Stimulated activated naive CD4-positive, alpha-beta T cell (primary cell): ENCODE measurements at regions not wholly inside any gene's neighbourhood (a gene's known extent, or its start where the extent isn't known, plus 50 kb on each side); places are given as distances from the start of the nearest gene placed in this dataset.
A peak's percentile ranks its signal among the peaks of the same experiment; 100 is the strongest.

Source experiments
- DNase-seq, 6 experiments: peaks; one replicate each; lab custom pipeline; 2025; lab: John Stamatoyannopoulos, UW

DNA sequence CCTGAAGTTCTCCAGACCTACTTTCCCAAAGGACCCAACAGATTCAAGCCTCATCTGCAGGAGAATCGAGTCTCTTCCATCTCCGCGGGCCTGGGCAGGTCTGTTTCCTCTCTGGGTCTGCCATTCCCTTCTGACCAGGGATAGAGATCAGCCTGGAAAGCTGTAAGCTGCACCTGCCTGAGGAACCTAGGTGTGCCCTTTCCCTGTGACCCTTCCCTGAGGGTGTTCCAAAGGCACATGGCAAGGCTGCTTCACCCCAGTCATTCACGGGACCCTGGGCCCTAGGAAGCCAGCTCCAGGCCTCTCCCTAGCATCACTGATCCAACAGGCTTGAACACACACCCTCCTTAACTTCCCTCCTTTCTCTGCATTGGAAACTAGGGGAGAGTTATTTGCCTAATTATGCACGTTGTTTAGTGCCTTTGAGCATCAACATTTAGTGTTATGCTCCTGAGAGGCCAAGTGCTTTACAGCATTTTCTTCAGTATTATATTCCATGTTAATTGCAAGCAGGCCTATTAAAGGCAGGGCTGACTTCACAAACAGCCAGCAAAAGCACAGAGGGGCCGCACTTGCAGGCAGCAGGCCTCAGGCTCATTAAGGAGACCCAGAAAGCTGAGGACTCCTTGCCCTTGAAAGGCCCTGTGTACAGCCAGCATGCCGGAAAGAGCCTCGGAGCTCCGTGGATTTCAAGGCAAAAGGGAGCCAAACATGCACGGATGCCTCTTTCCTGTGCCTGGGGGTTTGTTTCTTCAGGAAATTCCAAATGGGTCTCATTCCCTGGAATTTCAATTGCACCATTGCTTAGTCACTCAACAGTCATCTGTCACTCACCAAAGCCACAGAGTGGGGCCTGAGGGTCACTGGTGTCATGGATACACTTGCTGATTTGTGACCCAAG lies 91.0 kb upstream of the FAM20C start:
- no peak for DNase-seq

DNA sequence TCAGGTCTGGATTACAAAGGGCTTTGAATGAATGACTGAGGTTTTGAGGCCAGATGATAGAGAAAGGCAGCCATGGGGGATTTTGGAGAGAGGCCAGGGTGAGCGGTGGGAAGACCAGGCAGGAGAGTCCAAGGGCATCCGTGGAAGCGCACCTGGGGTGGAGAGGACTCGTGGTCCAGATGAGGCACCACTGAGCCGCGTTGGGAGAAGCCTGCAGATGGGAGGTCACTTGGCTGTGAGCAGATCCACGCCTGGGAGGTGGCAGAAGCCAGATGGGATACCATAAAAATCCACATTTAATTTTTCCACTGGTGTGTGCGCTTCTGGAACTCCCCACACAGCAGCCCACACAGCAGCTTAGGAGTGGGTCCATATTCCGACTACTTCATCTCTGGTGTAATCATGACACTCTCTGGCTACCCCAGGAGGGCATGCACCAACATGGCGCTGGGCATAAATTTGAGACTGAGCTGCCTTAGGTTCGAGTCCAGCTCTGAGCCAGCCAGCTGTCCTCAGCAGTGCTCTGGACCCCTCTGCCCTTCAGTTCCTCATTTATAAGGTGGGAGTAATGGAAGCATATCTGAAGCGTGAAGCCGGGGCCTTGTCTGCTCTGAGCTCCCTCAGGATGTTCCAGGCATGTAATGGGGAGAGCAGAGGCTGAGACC lies 90.2 kb upstream of the FAM20C start:
- DNase-seq = no peak

DNA sequence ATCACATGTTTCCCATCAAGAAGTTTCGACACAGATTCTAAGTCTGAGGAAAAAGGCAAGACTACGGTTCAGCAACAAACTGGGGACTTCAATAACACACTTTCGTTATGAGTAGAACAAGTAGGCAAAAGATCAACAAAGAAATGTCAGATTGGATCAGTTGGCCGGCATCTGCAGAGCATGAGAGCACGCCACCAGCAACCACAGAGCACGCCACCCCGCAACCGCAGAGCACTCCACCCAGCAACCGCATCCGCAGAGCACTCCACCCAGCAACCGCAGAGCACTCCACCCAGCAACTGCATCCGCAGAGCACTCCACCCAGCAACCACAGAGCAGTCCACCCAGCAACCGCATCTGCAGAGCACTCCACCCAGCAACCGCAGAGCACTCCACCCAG lies 89.7 kb upstream of the FAM20C start:
- DNase-seq = no peak

DNA sequence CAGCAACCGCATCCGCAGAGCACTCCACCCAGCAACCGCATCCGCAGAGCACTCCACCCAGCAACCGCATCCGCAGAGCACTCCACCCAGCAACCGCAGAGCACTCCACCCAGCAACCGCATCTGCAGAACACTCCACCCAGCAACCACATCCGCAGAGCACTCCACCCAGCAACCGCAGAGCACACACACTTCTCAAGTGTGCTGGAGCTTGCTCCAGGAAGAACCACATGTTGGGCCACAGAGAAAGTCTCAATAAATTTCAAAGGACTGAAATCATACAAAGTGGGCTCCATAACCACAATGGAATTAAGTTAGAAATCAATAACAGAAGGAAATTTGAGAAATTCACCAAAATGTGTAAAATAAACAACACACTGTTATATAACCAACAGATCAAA lies 88.4 kb upstream of the FAM20C start:
- peak in 2 of 6 experiments; percentile 7 for DNase-seq

DNA sequence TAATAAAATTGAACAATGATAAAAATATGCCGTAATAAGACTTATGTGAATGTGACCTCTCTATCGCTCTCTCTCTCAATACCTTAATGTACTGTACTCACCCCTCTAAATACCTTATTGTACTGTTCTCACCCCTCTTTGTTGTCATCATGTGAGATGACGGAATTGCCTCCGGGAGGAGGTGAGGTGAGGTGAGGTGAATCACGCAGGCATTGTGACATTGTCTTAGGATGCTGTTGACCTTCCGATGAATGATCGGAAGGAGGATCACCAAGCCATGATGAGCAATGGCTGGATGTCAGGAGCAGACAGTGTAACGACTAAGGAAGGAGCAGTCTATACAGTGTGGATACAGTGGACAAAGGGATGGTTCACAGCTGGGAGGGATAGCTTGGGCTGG lies 87.4 kb upstream of the FAM20C start:
- DNase-seq = no peak

DNA sequence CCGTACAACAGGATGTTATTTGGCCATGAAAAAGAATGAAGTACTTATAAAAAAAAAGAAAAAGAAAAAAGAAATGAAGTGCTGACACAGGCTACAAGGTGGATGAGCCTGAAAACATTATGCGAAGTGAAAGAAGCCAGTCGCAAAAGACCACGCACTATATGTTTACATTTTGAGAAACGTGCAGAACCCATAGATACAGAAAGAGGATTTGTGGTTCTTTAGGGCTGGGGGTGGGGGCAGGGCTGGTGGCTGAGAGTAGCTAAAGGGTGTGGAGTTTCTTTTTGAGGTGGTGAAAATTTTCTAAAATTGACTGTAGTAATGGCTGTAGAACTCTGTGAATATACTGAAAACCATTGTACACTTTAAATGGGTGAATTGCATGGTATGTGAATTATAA lies 86.0 kb upstream of the FAM20C start:
- DNase-seq = no peak

DNA sequence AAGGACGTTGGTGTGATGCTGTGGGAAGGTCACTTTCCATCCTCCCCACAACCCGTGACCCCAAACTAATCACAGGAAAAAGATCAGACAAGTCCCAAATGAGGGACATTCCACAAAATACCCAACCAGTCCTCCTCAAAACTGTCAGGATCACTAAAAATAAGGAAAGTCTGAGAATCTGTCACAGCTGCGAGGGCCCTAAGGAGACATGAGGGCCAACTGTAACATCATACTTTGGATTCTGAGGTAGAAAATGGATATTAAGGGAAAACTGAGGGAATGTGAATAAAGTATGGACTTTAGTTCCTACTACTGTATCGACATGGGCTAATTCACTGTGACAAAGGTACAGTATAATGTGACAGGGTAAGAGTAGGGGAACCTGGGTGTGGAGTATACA lies 85.1 kb upstream of the FAM20C start:
- no peak for DNase-seq

DNA sequence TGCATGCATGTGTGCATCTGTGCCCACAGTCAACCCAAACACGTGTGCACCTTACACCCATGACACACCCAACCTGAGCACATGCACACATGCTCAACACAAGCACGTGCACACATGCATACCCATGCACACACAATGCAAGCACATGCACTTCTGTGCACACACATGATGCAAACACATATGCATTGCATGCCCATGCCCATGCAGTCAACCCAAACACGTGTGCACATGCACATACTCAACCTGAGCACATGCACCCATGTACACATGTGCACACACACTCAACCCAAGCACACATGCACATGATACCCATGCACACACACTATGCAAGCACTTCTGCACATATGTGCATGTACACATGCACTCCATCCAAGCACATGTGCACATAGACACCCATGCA lies 84.5 kb upstream of the FAM20C start:
- DNase-seq = no peak

DNA sequence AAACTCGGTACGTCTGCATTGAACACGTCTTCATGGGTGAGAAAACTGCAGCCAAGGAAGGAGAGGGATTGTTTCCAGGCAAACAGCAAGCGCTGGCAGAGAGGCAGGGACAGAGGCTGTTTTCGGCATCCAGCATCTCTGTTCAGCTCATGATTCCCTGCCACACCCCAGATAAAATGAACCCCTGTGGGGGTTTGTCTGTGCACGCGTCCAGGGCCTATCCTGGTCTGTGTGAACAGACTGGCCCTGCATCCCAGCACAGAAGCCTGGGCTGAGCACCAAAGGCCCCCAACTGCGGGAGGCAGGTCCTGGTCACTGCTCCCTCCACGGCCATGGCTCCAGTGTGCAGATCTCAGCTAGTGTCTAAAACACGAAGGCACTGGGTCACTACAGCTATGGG lies 83.3 kb upstream of the FAM20C start:
- DNase-seq = no peak

DNA sequence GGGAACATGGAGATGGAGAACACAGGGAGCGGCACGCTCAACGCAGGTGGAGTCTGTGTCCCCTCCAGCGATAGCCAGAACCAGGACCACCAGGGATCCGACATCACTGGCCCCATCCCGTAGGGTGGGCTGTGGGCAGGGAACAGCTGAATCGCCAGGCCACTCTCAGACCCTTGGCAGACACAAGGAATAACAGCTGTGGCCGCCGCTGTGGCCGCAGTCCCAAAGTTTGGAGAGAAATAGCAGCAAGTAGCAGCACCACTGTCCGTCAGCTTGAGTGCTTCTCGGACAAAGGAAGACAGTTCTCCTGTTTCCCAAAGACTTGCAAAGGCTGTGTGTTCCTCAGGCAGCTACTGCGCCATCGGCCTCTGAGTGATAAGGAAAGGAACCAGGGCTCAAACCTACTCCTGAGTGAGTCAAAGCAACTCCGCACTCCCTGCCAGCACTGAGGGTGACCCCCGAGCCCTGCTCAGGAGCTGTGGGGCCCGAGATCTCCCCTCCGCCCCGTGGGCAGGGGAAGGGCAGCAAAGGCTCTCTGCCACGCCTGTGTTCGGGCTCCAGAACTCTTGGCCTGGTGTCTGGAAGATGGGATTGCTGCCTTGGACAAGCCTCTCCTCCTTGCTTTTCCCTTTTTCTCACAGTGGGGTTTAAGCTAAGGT lies 82.3 kb upstream of the FAM20C start:
- DNase-seq = no peak

DNA sequence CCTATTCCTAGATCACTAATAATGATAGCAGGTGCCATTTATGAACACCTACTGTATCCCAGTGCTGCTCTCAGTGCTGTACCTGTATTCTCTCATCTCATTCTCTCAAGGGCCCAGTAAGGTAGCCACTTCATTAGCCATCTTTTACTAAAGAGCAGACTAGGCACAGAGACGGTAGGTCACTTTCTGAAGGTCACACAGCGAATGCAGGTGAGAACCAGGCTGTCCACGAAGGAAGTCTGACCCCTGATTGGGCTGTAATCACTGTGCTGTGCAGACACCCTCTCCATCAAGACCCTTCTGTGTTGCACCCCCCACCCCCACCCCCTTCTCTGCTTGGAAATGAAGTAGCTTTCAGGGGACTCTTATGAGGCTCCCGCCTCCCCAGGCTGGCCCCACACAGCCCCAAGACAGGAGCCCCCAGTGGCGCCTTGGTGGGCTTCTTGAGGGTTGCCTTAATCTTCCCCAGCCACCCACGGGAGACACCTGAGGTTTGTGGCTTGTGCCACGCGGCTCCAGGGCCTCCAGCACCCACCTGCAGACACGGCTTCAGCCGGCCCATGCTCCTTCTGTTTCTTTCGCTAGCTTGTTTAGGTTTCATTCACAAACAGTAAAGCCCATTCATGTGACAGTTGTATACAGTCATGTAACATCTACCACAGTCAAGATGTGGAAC lies 81.7 kb upstream of the FAM20C start:
- no peak for DNase-seq

DNA sequence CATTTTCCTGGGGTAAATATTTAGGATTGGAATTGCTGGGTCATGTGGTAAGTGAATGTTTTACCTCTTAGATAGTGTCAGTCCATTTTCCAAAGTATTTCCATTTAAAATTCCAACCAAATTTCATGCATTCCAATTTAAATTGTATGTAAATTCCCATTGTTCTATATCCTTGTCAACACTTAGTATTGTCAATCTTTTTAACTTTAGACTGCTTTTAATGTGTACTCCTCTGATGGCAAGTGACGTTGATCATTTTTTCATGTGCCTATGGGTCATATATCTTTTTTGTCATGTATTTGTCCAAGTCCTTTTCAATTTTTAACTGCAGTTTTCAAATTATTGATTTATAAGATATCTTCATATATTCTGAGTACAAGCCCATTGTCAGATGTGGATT lies 80.8 kb upstream of the FAM20C start:
- DNase-seq = no peak

DNA sequence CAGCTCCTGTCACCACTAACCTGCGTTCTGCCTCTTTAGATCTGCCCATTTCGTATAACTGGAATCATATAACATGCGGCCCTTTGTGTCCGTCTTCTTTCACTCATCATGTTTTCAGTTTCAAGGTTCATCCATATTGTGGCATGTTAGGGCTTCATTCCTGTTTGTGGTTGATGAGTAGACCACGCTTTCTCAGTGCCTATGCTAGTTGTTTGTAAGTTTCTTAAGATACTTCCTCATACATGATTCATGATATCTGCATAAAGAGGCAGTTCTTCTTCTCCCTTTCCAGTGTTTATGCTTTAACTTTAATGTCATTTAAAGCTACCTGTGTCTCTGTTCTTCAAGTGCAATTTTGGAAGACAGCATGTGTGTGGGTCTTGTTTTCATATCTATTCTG lies 79.5 kb upstream of the FAM20C start:
- DNase-seq = no peak

DNA sequence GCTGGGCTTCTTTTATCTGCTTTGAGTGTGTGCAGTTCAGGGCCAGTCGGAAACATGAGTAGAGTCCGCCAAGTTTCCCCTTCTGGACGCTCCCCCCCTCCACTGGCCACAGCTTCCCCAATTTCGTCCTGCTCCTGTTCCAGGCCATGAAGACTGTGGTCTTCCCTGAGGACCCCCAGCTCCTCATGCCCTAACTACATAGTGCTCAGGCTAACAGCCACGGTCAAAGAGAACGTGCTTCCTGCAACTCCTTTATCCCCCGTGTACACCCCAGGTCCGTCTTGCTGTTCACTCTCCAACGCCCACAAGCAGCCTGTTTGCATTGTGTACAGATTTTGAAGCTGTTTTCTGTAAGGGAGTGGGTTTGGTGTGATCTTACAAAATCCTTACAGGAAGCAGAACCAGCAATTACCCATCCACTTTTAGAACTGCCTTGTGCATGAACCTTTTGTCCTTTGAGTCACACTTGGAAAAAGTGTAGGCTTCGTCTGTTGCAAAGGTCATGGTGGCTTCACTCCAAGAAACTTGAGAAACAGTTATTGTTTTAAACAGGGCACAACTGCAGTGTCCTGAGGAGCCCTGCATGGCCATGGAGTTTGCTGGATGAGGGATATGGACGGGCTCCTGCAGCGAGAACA lies 77.0 kb upstream of the FAM20C start:
- no peak for DNase-seq

DNA sequence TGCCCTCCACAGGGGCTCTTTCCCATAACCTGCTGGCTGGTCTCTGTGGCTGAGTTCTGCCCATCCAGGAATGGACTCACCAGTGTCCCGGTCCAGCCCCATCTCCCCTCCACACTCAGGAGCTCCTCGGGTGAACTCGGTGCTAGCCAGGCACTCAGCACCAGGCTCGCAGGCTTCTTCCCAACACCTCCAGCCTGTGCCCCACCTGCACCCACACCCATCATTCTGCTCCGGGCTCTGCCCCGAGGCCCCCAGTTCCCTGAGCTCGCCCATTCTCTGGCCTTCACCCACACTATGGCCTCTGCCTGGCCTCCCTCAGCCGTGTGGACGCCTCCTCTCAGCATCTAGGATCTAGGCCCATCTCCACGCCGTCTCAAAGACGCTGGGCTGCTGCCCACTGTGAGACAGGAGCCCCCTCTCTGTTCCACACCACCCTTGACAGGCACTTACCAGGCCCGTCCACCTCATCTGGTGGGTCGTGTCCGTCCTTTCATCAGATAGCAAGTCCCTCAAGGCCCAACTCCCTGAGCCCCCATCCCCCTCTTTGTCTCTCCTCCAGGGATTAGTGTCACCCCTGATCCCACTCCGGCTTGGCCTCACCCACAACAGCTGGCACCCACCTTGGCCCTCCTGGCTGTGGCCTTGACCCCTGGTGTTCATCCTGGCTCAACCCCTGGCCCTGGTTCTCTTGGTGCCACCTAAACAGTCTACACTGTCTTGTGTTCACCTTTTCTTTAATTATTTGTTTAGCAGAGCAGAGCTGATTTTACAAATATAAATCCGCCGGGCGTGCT lies 76.0 kb upstream of the FAM20C start:
- no peak for DNase-seq

DNA sequence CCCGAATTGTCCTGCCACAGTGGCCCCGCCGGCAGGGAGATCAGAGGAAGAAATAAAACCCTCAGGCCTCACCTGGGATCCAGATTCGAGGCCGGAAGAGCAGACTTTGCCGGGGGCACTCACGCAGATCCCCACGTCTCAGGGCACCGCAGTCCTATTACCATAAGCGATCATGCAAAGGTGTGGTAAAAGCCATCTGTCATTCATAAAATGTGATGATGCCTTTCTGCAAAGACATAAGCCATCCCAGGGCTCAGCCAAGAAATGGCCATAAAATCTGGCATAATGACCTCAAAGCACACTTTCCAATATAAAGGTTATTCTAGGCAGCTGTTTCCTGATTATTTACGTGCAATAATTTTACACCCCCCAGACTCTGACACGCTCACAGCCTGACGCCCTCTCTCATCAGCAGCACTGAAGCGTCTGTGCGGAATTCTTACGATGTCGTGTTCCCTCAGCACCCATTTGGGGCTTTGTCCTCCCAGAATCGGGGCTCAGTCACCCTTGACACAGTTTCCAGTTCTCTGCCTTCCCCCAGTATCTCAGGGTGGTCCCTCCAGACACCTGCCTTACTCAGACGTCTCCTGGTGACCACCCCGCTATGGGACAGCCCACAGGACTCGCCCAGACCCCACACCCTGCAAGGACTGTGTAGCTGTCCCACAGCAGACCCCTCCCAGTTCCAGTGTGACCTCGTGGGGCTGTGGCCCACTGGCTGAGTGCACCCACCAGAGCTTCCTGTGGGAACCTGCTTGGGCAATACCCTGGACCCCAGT lies 74.3 kb upstream of the FAM20C start:
- no peak for DNase-seq

DNA sequence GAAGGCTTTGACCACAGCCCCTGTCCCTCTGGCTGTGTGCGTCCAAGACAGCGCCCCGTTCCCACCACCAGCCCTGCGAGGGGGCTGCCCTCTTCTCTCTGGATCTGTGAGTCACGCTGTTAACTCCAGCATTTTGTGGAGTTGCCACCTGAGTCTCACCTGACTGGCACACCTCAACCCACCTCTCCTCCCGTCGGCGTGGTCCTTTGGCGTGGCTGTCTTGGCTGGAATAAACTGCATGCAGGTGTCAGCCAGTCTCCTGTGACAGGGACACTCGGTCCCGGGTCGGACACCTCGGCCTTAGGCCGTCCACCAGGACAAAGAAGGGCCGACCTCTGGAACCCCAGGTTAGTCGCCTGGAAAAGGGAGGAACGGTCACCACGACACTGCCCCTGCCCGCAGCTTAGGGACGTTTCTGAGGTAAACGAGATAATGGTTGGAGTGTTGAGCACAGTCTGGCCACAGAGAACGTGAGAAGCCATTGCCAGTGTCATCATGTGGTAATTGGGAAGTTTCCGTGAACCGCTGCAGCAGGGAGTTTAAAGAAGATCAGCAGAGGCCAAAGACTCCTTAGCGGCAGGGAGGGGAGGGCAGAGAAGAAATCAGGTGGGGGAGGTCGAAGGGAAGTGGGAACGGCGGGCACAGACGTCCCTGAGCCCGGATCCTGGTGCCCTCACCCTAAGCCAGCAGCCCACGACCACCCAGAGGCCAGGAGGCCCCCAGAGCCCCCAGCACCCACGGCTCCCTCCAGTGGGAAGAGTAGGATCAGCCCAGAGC lies 73.6 kb upstream of the FAM20C start:
- DNase-seq = no peak

DNA sequence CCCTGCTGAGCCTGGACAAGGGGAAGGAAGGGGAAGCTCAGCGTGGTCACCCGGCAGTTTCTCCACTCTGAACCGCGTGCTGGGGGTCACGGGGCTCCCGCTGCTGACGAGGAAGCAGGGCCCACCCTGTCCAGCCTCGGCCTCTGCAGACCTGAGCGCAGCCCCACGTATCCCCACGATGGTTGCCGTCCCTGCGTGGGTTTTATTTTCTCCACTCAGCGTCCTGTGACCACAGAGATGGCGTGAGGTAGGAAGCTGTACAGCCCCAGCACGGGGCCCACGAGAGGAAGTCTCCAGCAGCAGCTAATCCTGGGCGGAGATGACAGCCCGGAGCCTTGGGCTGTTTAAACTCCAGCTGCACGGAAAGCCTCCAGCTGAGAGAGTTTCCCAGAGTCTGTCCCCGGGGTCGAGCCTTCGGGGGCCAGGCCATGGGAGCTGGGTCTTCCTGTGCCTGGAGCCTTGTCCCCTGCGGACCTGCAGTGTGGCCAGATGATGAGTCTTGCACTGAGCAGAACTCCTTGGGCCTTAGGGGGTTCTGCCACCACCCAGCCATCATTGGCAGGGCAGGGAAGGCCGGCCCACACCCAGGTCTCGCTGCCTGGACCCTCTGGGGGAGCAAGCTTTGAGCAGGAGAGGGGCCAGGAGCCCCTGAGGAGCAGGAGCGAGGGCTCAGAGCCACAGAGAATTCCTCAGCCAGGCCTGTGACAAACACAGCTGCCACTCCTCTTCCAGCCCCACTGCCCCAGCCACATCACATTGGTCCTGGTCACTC lies 72.8 kb upstream of the FAM20C start:
- no peak for DNase-seq
